ENCODE measurements at regions not wholly inside any gene's neighbourhood (a gene's known extent, or its start where the extent isn't known, plus 50 kb on each side); places are given as distances from the start of the nearest gene placed in this dataset.
"Not testable (repeated sequence)": the region's sequence is repeated elsewhere in the genome, so short reads cannot be mapped to it uniquely, and the experiment has no call there.

DNA sequence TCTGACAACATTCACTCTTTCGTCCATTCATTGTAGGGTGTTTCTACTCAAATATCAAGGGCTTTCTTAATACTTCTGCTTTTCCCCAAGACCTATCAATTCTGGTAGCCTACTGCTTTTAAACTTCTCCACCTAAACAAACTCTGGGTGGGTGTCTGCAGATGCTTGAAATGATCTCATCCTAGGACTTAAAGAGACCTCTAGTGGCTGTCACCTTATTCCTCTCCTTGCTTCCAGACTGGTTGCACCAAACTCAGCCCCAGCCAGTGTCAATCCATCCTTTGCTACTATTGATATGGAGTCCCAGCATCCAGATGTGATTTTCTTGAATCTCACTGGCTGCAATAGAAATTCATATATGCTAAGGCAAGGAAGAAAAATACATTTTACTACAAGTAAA, 274.7 kb downstream of the NXPE2 start:
- Mint-ChIP-seq H3K4me3 (no peak overlapping the region), H3K4me1 (no peaks in the 10 kb centered on the region), H3K36me3 (no peaks in the 10 kb centered on the region), H3K9me3 (peaks cover 0 to under 1% (median 0%) of the 10 kb centered on the region in 6 donors), H3K27ac (no peak overlapping the region), H3K27me3 (ENCODE audit: low read depth in 3 of 3) (no peaks in the 10 kb centered on the region)
- DNase-seq = no peak

DNA sequence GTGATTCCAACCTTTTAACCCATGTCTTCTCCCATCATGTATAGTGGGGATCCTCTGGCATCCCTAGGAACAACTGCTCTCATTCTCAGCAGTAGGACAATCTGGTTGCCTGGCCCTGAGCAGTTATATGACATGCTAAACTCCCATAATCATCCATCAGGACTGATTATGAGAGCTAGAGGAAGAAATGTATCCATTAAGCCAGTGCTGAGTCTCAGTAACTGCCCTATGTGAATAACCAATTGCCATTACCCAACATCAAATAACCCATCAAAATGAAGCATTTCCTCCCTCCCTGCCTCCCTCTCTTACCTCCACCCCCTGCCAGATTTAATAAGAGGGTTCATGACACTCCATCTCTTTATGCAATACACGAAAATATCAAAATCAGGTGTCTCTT, 277.6 kb downstream of the NXPE2 start:
- Mint-ChIP-seq H3K27ac (no peak overlapping the region), H3K27me3 (ENCODE audit: low read depth in 3 of 3) (no peaks in the 10 kb centered on the region), H3K9me3 (peaks cover 0 to 2% (median 0%) of the 10 kb centered on the region in 6 donors), H3K36me3 (no peaks in the 10 kb centered on the region), H3K4me1 (no peaks in the 10 kb centered on the region), H3K4me3 (no peak overlapping the region)
- no peak for DNase-seq

DNA sequence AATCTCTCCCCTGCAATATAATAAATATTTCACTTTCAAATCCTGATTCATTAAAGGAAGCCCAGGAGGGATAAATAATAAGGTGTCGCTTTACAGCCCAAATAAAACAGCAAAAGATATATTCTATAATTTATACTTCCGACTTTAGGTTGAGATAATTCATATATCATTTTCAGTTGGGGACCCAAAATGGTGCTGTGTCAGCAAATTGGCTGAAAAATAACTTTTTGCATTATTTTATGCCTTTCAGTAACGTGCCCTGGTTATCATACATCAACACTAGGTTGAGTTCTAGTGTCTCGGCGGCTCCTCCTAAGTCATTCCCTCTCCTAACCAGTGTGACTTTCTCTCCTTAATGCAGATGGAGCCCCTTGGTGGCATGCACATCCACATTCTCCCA, 278.2 kb downstream of the NXPE2 start:
- Mint-ChIP-seq H3K27ac (no peak overlapping the region), H3K27me3 (ENCODE audit: low read depth in 3 of 3) (peaks cover 0 to under 1% (median 0%) of the 10 kb centered on the region in 3 donors), H3K36me3 (no peaks in the 10 kb centered on the region), H3K9me3 (peaks cover 0 to 2% (median 0%) of the 10 kb centered on the region in 6 donors), H3K4me3 (no peak overlapping the region), H3K4me1 (no peaks in the 10 kb centered on the region)
- no peak for DNase-seq

DNA sequence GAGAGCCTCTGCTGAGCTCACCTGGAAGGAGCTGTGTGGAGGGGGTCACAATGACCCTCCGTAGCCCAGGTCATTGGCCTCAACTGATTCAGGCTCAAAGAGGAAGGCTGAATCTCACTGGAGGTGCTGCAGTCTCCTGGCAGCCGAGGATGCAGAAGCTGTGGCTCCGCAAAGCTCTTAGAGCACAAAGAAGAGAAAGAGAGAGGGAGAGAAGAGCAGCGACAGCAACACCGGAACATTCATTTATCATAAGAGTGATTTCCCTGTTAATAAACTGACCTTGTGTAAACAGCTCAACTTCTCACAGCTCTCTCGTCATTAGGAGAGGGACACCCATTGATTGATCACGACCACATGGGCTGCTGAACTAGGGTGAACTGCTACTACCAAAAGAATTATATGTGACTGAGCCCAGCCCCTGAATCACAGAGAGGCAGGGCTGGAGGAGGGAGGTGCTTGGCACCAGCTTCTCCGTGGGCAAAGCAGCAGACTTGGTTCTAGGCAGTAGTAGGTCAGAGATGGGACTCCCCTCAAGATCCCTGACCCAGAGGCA, 281.7 kb downstream of the NXPE2 start:
- Mint-ChIP-seq H3K27me3 (ENCODE audit: low read depth in 3 of 3) (peaks cover 0 to 6% (median 0%) of the 10 kb centered on the region in 3 donors), H3K27ac (no peak overlapping the region), H3K36me3 (no peaks in the 10 kb centered on the region), H3K4me1 (no peaks in the 10 kb centered on the region), H3K9me3 (peaks cover 0 to 2% (median 0%) of the 10 kb centered on the region in 6 donors), H3K4me3 (no peak overlapping the region)
- DNase-seq = no peak

DNA sequence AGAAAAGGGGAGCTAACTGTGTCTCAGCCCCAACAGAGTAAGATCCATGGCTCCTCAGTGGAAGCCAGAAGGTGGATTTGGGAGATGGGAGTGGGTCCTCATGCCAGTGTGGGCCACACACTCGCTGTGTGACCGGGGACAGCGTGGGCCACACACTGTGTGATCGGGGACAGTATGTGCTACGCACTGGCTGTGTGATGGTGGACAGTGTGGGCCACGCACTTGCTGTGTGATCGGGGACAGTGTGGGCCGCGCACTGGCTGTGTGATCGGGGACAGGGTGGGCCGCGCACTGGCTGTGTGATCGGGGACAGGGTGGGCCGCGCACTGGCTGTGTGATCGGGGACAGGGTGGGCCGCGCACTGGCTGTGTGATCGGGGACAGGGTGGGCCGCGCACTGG, 282.5 kb downstream of the NXPE2 start:
- not testable (repeated sequence) for H3K27me3 Mint-ChIP-seq (ENCODE audit: low read depth in 3 of 3); H3K36me3 Mint-ChIP-seq; H3K4me1 Mint-ChIP-seq; H3K4me3 Mint-ChIP-seq; H3K27ac Mint-ChIP-seq; H3K9me3 Mint-ChIP-seq; DNase-seq

DNA sequence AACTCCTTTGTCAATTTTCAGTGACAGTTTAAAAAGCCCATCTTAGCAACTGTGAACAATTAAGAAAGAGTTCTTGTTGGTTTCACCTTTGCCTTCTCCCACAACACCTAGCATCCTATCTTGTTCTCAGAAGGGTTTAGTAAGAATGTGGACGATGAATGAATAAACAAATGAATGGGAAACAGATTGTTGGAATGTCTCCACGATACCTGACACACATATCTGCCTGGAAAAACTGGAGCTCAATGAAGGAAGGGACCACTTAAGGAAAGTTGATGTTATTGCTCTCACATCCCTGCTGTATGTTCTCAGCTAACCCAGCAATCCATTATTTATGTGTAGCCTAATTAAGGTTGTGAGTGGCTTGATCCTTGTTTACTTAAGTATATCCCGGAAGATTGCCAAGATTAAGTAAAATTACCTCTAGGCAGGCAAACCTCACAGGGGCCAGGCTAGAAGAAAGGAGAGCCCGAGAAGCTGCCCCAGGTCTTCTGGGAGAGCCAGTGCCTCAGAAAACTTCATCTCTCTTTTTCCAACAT, 286.4 kb downstream of the NXPE2 start:
- peaks cover 1 to 12% (median 3%) of the 10 kb centered on the region in 3 donors for H3K27me3 Mint-ChIP-seq (ENCODE audit: low read depth in 3 of 3)
- peaks cover 0 to 3% (median 0%) of the 10 kb centered on the region in 6 donors for H3K9me3 Mint-ChIP-seq
- no peaks in the 10 kb centered on the region for H3K36me3 Mint-ChIP-seq
- H3K27ac Mint-ChIP-seq = no peak overlapping the region
- H3K4me3 Mint-ChIP-seq = no peak overlapping the region
- no peak for DNase-seq
- H3K4me1 Mint-ChIP-seq = no peaks in the 10 kb centered on the region

DNA sequence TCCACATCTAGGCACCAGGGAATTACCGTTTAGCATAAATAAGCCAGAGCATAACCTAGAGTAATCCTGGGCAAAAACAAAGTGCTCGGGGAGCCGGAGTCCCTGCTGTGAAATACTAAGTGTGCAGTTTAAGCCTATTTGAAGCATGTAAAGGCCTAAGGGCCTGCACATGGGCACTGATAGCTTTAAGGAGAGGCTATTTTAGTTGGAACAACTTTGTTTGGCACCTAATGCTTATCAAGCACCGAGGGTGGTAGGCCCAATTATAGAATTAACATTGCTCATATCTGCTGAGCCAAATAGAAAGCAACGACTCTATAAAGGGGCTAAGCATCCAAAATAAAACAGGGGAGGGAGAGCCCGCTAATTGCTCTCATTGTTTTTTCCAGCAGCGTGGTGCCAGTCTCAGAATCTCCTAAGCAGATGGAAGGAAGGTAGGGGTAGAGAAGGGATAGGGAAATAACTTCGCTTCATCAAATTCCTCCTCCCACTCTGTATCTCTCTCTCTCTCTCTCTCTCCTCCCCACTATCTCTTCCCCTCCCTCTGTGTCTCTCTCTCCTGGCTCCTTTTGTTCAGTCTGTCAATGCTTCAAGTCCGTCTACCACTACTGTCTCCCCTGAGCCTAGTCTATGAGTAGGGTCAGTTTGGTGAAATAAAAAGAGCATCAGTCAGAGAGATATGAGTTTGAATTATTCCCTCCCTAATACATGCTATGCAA, 292.8 kb downstream of the NXPE2 start:
- H3K9me3 Mint-ChIP-seq = peaks cover 0 to 3% (median 0%) of the 10 kb centered on the region in 6 donors
- no peak for DNase-seq
- no peaks in the 10 kb centered on the region for H3K36me3 Mint-ChIP-seq
- H3K4me3 Mint-ChIP-seq = no peak overlapping the region
- H3K27ac Mint-ChIP-seq = no peak overlapping the region
- H3K27me3 Mint-ChIP-seq (ENCODE audit: low read depth in 3 of 3) = peaks cover 0 to 6% (median 3%) of the 10 kb centered on the region in 3 donors
- H3K4me1 Mint-ChIP-seq = no peaks in the 10 kb centered on the region

DNA sequence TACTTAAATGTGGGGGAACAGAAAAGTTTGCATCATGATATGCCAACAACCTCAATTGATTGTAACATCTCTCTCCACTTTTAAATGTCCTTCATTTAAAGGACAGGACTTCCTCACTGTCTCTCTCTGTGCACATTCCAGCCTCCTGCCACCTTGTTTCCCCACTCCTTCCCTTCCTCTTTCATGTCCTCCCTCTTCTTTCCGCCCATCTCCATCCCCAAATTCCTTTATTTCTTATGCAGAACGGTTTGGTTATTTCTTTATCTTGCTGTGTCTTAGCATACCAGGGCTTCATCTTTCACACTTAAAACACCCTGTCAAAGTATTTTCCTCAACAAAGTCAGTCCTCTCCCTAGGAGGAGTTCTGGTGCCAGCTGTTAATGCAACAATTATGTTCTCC, 293.8 kb downstream of the NXPE2 start:
- H3K4me1 Mint-ChIP-seq = no peaks in the 10 kb centered on the region
- no peaks in the 10 kb centered on the region for H3K36me3 Mint-ChIP-seq

DNA sequence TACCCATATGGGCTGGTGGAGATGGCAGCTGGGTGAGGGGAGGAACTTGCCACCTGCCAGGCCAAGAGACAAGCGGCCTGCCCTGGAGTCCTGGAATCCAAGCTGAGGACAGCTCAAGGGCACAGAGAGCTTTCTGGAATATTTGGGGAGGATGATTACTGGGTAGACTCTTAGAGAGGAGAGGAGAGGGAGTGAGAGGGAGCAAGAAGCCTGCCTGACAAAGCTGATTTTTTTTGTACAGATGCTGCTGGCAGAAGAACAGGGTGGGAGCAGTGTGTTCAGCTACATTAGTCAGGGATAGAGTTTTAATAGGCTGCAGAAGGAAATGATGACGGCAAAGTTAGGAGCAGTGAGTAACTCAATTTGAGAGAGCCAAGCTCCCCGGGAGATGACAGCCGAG, 299.3 kb downstream of the NXPE2 start:
- DNase-seq = no peak
- Mint-ChIP-seq H3K9me3 (no peaks in the 10 kb centered on the region), H3K27me3 (ENCODE audit: low read depth in 3 of 3) (peaks cover 0 to 2% (median 2%) of the 10 kb centered on the region in 3 donors), H3K4me1 (no peaks in the 10 kb centered on the region), H3K36me3 (no peaks in the 10 kb centered on the region), H3K27ac (no peak overlapping the region), H3K4me3 (no peak overlapping the region)

More for the DNA sequence above, 293.8 kb downstream of the NXPE2 start:
- Mint-ChIP-seq H3K4me3 (no peak overlapping the region), H3K27ac (no peak overlapping the region), H3K27me3 (ENCODE audit: low read depth in 3 of 3) (peaks cover 0 to 4% (median 3%) of the 10 kb centered on the region in 3 donors), H3K9me3 (no peaks in the 10 kb centered on the region)
- DNase-seq = no peak

DNA sequence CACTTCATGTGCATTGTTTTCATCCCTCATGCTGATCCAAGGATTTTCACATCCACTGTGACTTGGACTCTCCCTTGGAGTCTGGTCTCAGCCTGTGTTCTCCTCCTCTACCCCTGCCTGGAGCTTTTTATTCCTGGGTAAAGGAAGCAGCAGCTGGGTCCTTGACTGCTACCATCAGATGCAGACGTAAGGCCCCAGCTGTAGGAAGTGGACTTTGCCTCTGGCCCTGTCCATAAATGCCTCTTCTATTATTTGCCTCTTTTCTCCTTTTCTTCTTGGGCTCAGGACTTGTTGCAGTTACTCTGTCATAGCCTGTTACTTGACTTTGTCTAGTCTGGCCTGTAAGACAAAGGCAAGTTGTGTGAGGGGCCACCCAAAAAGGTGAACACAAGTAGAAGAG, 303.8 kb downstream of the NXPE2 start:
- Mint-ChIP-seq H3K4me3 (no peak overlapping the region), H3K9me3 (no peaks in the 10 kb centered on the region), H3K4me1 (no peaks in the 10 kb centered on the region), H3K36me3 (no peaks in the 10 kb centered on the region), H3K27me3 (ENCODE audit: low read depth in 3 of 3) (peaks cover 0 to 2% (median 2%) of the 10 kb centered on the region in 3 donors), H3K27ac (no peak overlapping the region)
- DNase-seq = no peak

DNA sequence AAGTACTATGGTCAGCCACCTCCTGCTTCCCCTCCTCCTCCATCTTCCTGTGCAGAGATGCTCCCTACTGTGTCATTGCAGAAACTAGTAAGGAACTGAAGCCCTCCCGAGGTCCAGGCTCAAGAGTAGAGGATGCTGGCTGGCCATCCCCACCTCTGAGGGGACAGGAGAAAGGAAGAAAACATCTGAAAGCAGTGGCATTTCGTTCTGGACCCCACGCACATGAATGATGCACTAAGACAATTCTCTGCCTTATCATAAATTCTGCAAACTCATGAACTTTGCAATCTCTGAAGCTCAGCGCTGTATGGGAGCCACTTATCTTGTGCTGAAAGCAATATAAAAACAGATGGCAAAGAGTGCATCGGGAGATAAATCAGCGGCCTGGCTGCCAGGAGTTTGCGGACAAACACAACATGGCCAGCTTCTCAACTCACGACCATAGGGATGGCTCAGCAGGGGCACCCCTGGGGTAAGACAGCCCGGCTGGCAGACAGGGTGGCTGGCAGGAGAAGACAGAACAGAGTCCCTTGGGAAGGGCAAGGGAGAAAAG, 306.4 kb downstream of the NXPE2 start:
- Mint-ChIP-seq H3K4me1 (no peaks in the 10 kb centered on the region), H3K9me3 (no peaks in the 10 kb centered on the region), H3K27ac (no peak overlapping the region), H3K36me3 (no peaks in the 10 kb centered on the region), H3K4me3 (no peak overlapping the region), H3K27me3 (ENCODE audit: low read depth in 3 of 3) (peaks cover 0 to 2% (median 0%) of the 10 kb centered on the region in 3 donors)
- DNase-seq = no peak

DNA sequence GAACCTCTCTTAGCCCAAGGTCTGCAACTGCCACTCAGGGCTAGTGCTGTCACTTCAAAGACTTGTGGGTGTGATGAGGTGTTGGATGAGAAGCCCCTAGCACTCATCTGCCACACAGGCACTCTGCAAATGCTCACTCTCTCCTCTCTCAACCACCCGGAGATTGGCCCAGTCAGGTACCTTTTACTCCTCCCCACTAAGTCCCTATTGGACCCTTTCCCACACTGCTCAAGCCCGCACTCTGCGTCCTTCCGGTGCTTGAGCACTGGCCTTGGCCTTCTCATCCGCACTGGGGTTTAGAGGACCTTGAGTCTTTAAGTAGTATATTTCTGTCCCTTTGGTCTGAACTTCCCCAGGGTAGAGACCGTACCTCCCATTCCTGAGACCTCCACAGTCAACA, 308.0 kb downstream of the NXPE2 start:
- H3K36me3 Mint-ChIP-seq = no peaks in the 10 kb centered on the region
- H3K9me3 Mint-ChIP-seq = no peaks in the 10 kb centered on the region
- H3K4me3 Mint-ChIP-seq = no peak overlapping the region
- DNase-seq = no peak
- no peak overlapping the region for H3K27ac Mint-ChIP-seq
- no peaks in the 10 kb centered on the region for H3K4me1 Mint-ChIP-seq
- H3K27me3 Mint-ChIP-seq (ENCODE audit: low read depth in 3 of 3) = peaks cover 0 to 2% (median 0%) of the 10 kb centered on the region in 3 donors

DNA sequence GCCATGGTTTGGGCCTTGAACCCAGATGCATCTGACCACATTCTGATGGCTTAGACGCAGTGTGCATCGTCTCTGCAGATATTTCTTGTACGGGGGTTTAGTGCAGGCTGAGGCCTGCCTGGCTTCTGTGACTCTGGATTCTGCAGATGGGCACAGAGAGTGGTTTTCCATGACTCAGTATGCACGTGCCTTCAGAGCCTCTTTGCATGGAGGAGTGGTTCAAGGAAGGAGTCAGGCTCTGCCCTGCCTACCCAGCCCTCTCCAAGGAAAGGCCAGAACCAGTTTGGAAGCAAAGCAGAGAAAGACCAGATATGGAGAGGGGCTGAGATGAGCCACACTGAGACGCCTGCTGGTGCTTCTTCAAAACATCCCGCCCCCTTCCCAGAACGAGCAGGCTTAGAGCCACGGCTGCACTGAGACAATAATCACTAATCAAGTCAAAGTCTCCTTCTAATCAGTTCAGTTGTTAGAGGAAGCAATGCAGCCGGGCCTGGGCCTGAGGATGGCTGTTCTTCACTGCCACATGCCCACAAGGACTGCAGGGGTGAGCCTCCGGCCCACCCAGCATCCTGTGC, 308.9 kb downstream of the NXPE2 start:
- Mint-ChIP-seq H3K4me1 (no peaks in the 10 kb centered on the region), H3K36me3 (no peaks in the 10 kb centered on the region), H3K27ac (no peak overlapping the region), H3K4me3 (no peak overlapping the region), H3K9me3 (no peaks in the 10 kb centered on the region), H3K27me3 (ENCODE audit: low read depth in 3 of 3) (peaks cover 0 to 4% (median under 1%) of the 10 kb centered on the region in 3 donors)
- no peak for DNase-seq

DNA sequence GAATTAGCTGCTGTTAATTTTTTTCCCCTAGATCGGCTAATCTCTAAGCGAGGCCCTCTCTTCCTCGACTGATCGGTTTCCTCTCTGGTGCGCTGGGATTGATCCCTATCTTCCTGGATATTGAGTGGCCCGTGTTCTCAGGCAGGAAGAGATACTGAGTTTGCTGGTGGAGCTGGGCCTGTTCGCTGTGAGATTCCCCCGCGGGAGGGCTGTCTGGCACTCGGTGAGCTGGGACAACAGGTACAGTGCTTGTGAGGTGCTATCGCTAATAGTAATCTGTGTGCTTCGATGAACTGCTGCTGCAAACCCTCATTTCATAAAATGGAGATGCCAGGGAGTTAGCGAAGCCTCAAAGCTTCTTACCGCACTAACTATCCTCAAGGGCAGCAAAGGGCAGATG, 310.3 kb downstream of the NXPE2 start:
- Mint-ChIP-seq H3K27me3 (ENCODE audit: low read depth in 3 of 3) (peaks cover 0 to 4% (median 0%) of the 10 kb centered on the region in 3 donors), H3K4me3 (no peak overlapping the region), H3K36me3 (no peaks in the 10 kb centered on the region), H3K27ac (no peak overlapping the region), H3K4me1 (no peaks in the 10 kb centered on the region), H3K9me3 (no peaks in the 10 kb centered on the region)
- DNase-seq = no peak

All from immature natural killer cell (primary cell).